H1 (cell line): ENCODE measurements at regions not wholly inside any gene's neighbourhood (a gene's known extent, or its start where the extent isn't known, plus 50 kb on each side); places are given as distances from the start of the nearest gene placed in this dataset.
A peak's percentile ranks its signal among the peaks of the same experiment; 100 is the strongest.

Experiments
- CTCF ChIA-PET: fragments of 300-600 bp; sonication (Branson Sonifier 250); formaldehyde crosslinking; loops from one replicate; lab custom pipeline; 2021; ENCODE audit not compliant: partially characterized antibody; lab: Charles Lee
- POLR2A ChIA-PET: fragments of 300-600 bp; sonication (Branson Sonifier 250); formaldehyde crosslinking; loops from one replicate; lab custom pipeline; 2021; ENCODE audit warnings: inconsistent platforms; ENCODE audit not compliant: partially characterized antibody; lab: Charles Lee
- DNase-seq, 2 experiments: peaks; one replicate each; pipeline versions ENCODE4 v3.0.0 to v3.0.0-alpha.2; 2010 to 2022; ENCODE audit warnings: low spot score in 2 of 2, low read depth in 1 of 2, mixed read lengths in 1 of 2
- FAIRE-seq: peaks from 2 replicates; lab custom pipeline; 2011; peaks lifted over from hg19 to GRCh38; lab: Jason Lieb, UNC
- H2AFZ ChIP-seq: 2 replicates; pipeline ENCODE4 v1.8.1; 2012; ENCODE audit warnings: low read length, inconsistent platforms
- H2AK5ac ChIP-seq: 2 replicates; pipeline ENCODE4 v1.6.1; 2013; ENCODE audit warnings: low read depth, low read length
- H2BK120ac ChIP-seq: replicated peaks from 2 replicates; pipeline ENCODE3; 2013; ENCODE audit warnings: low read depth, low read length, inconsistent platforms
- H2BK12ac ChIP-seq: 2 replicates; pipeline ENCODE4 v1.6.1; 2013; ENCODE audit warnings: low read depth, low read length
- H2BK15ac ChIP-seq: 2 replicates; pipeline ENCODE4 v1.6.1; 2013; ENCODE audit warnings: low read length
- H2BK20ac ChIP-seq: 2 replicates; pipeline ENCODE4 v1.6.1; 2013; ENCODE audit warnings: low read length
- H2BK5ac ChIP-seq: 2 replicates; pipeline ENCODE4 v1.6.1; 2013; ENCODE audit warnings: low read depth, low read length
- H3K14ac ChIP-seq: 2 replicates; pipeline ENCODE4 v1.6.1; 2013; ENCODE audit warnings: inconsistent platforms; ENCODE audit not compliant: insufficient read length
- H3K18ac ChIP-seq: 2 replicates; pipeline ENCODE4 v1.6.1; 2013; ENCODE audit warnings: low read length; ENCODE audit errors: extremely low read depth
- H3K23ac ChIP-seq: 2 replicates; pipeline ENCODE4 v1.6.1; 2013; ENCODE audit warnings: inconsistent platforms; ENCODE audit not compliant: insufficient read length
- H3K23me2 ChIP-seq: 2 replicates; pipeline ENCODE4 v1.6.1; 2013; ENCODE audit warnings: low read depth, low read length
- H3K27ac ChIP-seq: 2 replicates; pipeline ENCODE4 v1.6.1; 2011; ENCODE audit warnings: low read depth, low read length, inconsistent platforms
- H3K27me3 ChIP-seq, 4 experiments: replicated peaks in 1 of 4; 1 replicate in 1 of 4; 2 replicates in 3 of 4; pipeline versions ENCODE4 v1.6.1 to v1.8.1; 2011 to 2013; ENCODE audit warnings: low read length in 3 of 4, mild to moderate bottlenecking in 3 of 4, inconsistent platforms in 2 of 4, mixed read lengths in 2 of 4, moderate library complexity in 1 of 4; ENCODE audit not compliant: control insufficient read depth in 3 of 4, insufficient read depth in 3 of 4; ENCODE audit errors: extremely low read depth in 1 of 4
- H3K36me3 ChIP-seq, 4 experiments: 2 replicates each; pipeline versions ENCODE4 v1.6.1 to v1.8.1; 2011 to 2013; ENCODE audit warnings: mild to moderate bottlenecking in 4 of 4, low read length in 3 of 4, moderate library complexity in 2 of 4, control low read depth in 1 of 4, inconsistent platforms in 1 of 4; ENCODE audit not compliant: insufficient read depth in 4 of 4, control insufficient read depth in 2 of 4
- H3K4ac ChIP-seq: replicated peaks from 2 replicates; pipeline ENCODE3; 2013; ENCODE audit warnings: low read length, low read depth, mixed read lengths, inconsistent platforms; ENCODE audit not compliant: insufficient read length
- H3K4me1 ChIP-seq, 4 experiments: replicated peaks in 1 of 4; 1 replicate in 1 of 4; 2 replicates in 3 of 4; pipeline versions ENCODE4 v1.6.1 to v1.8.1; 2011 to 2013; ENCODE audit warnings: low read length in 3 of 4, inconsistent platforms in 2 of 4, mixed read lengths in 1 of 4; ENCODE audit not compliant: insufficient read depth in 4 of 4, control insufficient read depth in 3 of 4
- H3K4me2 ChIP-seq, 2 experiments: 2 replicates each; pipeline versions ENCODE4 v1.6.1 to v1.8.1; 2011 to 2013; ENCODE audit warnings: low read depth in 2 of 2, low read length in 2 of 2, control low read depth in 1 of 2, inconsistent platforms in 1 of 2, mild to moderate bottlenecking in 1 of 2; ENCODE audit not compliant: insufficient read depth in 1 of 2
- H3K4me3 ChIP-seq, 4 experiments: fragments of 200-600, 300-600 bp in 1 of 4; sonication (generic), shearing (Covaris generic), sonication (Bioruptor Twin) in 1 of 4; 2 replicates each; pipeline versions ENCODE4 v1.5.1 to v1.8.1; 2011 to 2016; ENCODE audit warnings: low read length in 4 of 4, low read depth in 3 of 4, control low read depth in 2 of 4, inconsistent platforms in 2 of 4, mild to moderate bottlenecking in 2 of 4, mixed read lengths in 1 of 4, moderate library complexity in 1 of 4; ENCODE audit not compliant: insufficient read depth in 2 of 4; ENCODE audit errors: extremely low read depth in 1 of 4
- H3K56ac ChIP-seq: replicated peaks from 2 replicates; pipeline ENCODE3; 2013; ENCODE audit warnings: low read depth, mild to moderate bottlenecking, mixed read lengths, low read length, inconsistent platforms; ENCODE audit not compliant: insufficient read length
- H3K79me1 ChIP-seq: 2 replicates; pipeline ENCODE4 v1.6.1; 2013; ENCODE audit warnings: low read depth, low read length, control low read depth
- H3K79me2 ChIP-seq, 2 experiments: 2 replicates each; pipeline versions ENCODE4 v1.6.1 to v1.8.1; 2012 to 2013; ENCODE audit warnings: low read length in 2 of 2, mild to moderate bottlenecking in 2 of 2, inconsistent platforms in 1 of 2; ENCODE audit not compliant: insufficient read depth in 2 of 2, control insufficient read depth in 1 of 2
- H3K9ac ChIP-seq, 4 experiments: replicated peaks in 1 of 4; 1 replicate in 1 of 4; 2 replicates in 3 of 4; pipeline versions ENCODE4 v1.6.1 to v1.8.1; 2011 to 2013; ENCODE audit warnings: low read depth in 3 of 4, low read length in 3 of 4, control low read depth in 2 of 4, mild to moderate bottlenecking in 2 of 4, moderate library complexity in 2 of 4, inconsistent platforms in 1 of 4; ENCODE audit errors: extremely low read depth in 1 of 4
- H3K9me3 ChIP-seq, 2 experiments: 2 replicates each; pipeline versions ENCODE4 v1.6.1 to v1.8.1; 2012 to 2013; ENCODE audit warnings: mild to moderate bottlenecking in 2 of 2, moderate library complexity in 2 of 2, control low read depth in 1 of 2, inconsistent platforms in 1 of 2, low read depth in 1 of 2, low read length in 1 of 2, mixed read lengths in 1 of 2; ENCODE audit not compliant: insufficient read depth in 2 of 2
- H4K20me1 ChIP-seq, 2 experiments: replicated peaks in 1 of 2; 2 replicates each; pipeline versions ENCODE3 to v1.8.1; 2011 to 2013; ENCODE audit warnings: inconsistent platforms in 2 of 2, low read length in 2 of 2, mild to moderate bottlenecking in 1 of 2; ENCODE audit not compliant: insufficient read depth in 2 of 2, control insufficient read depth in 1 of 2
- H4K5ac ChIP-seq: 2 replicates; pipeline ENCODE4 v1.6.1; 2013; ENCODE audit warnings: low read length, low read depth, mixed read lengths, inconsistent platforms; ENCODE audit not compliant: insufficient read length
- H4K8ac ChIP-seq: 2 replicates; pipeline ENCODE4 v1.8.0; 2013; ENCODE audit warnings: mild to moderate bottlenecking, moderate library complexity, low read length, inconsistent platforms; ENCODE audit not compliant: insufficient read depth; ENCODE audit errors: extremely low read depth
- H4K91ac ChIP-seq: replicated peaks from 2 replicates; pipeline ENCODE3; 2013; ENCODE audit warnings: low read length, mixed read lengths, inconsistent platforms; ENCODE audit not compliant: insufficient read length
- BACH1 ChIP-seq: IDR thresholded peaks from 2 replicates; pipeline ENCODE4 v1.6.1; 2012; ENCODE audit warnings: low read length, improper control_type of control experiment
- BRCA1 ChIP-seq: IDR thresholded peaks from 2 replicates; pipeline ENCODE4 v1.6.1; 2012; ENCODE audit warnings: low read depth, low read length, improper control_type of control experiment
- CTBP2 ChIP-seq: IDR thresholded peaks from 2 replicates; pipeline ENCODE4 v1.7.0; 2011; ENCODE audit warnings: borderline replicate concordance, mild to moderate bottlenecking, moderate library complexity, mixed read lengths, low read length; ENCODE audit not compliant: insufficient read depth, insufficient read length
- EZH2 ChIP-seq: fragments of 200-600 bp; sonication (generic); IDR thresholded peaks from 2 replicates; pipeline ENCODE4 v1.7.1; 2012; ENCODE audit warnings: low read depth, mild to moderate bottlenecking, moderate library complexity, low read length, inconsistent platforms; ENCODE audit not compliant: severe bottlenecking
- KDM1A ChIP-seq: fragments of 200-600, 300-600 bp; sonication (generic); IDR thresholded peaks from 2 replicates; pipeline ENCODE4 v1.7.1; 2016; ENCODE audit warnings: mild to moderate bottlenecking, low read length, borderline replicate concordance
- KDM4A ChIP-seq: IDR thresholded peaks from one replicate; pipeline ENCODE4 v1.7.1; 2012; ENCODE audit warnings: low read depth, mild to moderate bottlenecking, moderate library complexity, low read length, inconsistent platforms; ENCODE audit not compliant: severe bottlenecking
- KDM5A ChIP-seq: fragments of 200-600 bp; IDR thresholded peaks from 2 replicates; pipeline ENCODE4 v1.7.1; 2012; ENCODE audit warnings: mild to moderate bottlenecking, low read length, inconsistent platforms, mixed read lengths
- PHF8 ChIP-seq: fragments of 200-600 bp; sonication (generic); conservative IDR thresholded peaks from 2 replicates; pipeline ENCODE4 v1.7.1; 2012; ENCODE audit warnings: low read depth, mild to moderate bottlenecking, inconsistent platforms, low read length, moderate library complexity
- POU5F1 ChIP-seq: IDR thresholded peaks from 2 replicates; pipeline ENCODE4 v1.6.1; 2011; ENCODE audit warnings: low read depth, mild to moderate bottlenecking, low read length, moderate library complexity
- SIN3A ChIP-seq, 2 experiments: IDR thresholded peaks in 1 of 2; conservative IDR thresholded peaks in 1 of 2; 2 replicates each; pipeline ENCODE4 v1.6.1; 2011 to 2012; ENCODE audit warnings: low read length in 2 of 2, improper control_type of control experiment in 1 of 2, low read depth in 1 of 2, mild to moderate bottlenecking in 1 of 2
- SP1 ChIP-seq: IDR thresholded peaks from 2 replicates; pipeline ENCODE4 v1.6.1; 2011; ENCODE audit warnings: low read depth, low read length
- SRF ChIP-seq: IDR thresholded peaks from 2 replicates; pipeline ENCODE4 v1.6.1; 2011; ENCODE audit warnings: mild to moderate bottlenecking, low read depth, low read length, moderate library complexity
- TAF7 ChIP-seq: optimal IDR thresholded peaks from 2 replicates; pipeline ENCODE3; 2011; ENCODE audit warnings: low read depth, mild to moderate bottlenecking, inconsistent platforms, low read length, moderate library complexity, borderline replicate concordance
- WGBS, 2 experiments: shearing (Covaris generic) in 1 of 2; methylation state at CpG; one replicate each; pipeline versions ENCODE4 v1.1.6 to v1.1.7; 2013 to 2015; ENCODE audit warnings: low lambda C conversion rate in 2 of 2, mixed read lengths in 2 of 2, inconsistent platforms in 1 of 2, low coverage in 1 of 2, missing lambda C conversion rate in 1 of 2; ENCODE audit not compliant: insufficient replicate concordance in 2 of 2, insufficient coverage in 1 of 2, insufficient read length in 1 of 2; ENCODE audit errors: extremely low coverage in 1 of 2, missing lambda C conversion rate in 1 of 2; 5-methylcytosine and 5-hydroxymethylcytosine counted together
- TF ChIP-seq, protein P1 (sequence below): IDR thresholded peaks from 2 replicates; pipeline ENCODE4 v1.6.1; 2012; ENCODE audit warnings: inconsistent platforms

DNA sequence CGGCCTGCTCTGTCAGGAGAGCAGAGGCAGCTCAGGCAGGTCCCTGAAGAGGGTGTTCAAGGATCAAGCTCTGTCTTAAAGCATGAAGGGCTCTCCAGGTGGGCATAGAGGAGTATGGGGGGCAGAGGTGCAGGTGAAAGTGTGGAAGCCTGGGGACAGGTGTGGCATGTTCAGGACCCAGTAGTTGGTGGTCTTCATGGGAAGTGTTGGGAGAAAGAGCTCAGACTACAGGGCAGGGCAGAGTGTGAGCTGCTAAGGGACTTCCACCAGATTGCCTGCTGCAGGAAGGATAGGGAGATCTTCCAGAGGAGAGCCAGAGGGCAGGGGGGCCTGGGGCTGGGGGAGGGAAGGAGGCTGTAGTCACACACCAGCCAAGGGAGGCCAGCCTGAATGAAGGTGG lies 156.5 kb upstream of the GDF10 start:
- Histone ChIP-seq H3K4me1 (no peaks in the 10 kb centered on the region), H3K23ac (no peak overlapping the region), H3K36me3 (no peaks in the 10 kb centered on the region), H3K27ac (no peak overlapping the region), H2AFZ (no peak overlapping the region), H2BK15ac (no peak overlapping the region), H3K4me3 (no peak overlapping the region), H3K79me1 (no peaks in the 10 kb centered on the region), H4K8ac (0 out of 2 replicates have a peak overlapping the region, but pooled peaks have one; percentile 45), H3K9ac (no peak overlapping the region), H3K23me2 (no peaks in the 10 kb centered on the region), H3K14ac (no peak overlapping the region), H4K91ac (no peak overlapping the region), H3K18ac (no peak overlapping the region), H3K4me2 (no peak overlapping the region), H2BK12ac (no peak overlapping the region), H3K9me3 (no peaks in the 10 kb centered on the region), H3K27me3 (no peaks in the 10 kb centered on the region), H4K5ac (no peak overlapping the region), H3K4ac (no peak overlapping the region), H3K56ac (no peak overlapping the region), H3K79me2 (no peaks in the 10 kb centered on the region), H2BK5ac (no peak overlapping the region), H2BK20ac (no peak overlapping the region), H2AK5ac (no peak overlapping the region), H2BK120ac (no peak overlapping the region), H4K20me1 (no peaks in the 10 kb centered on the region)
- WGBS, 2 experiments: 100% methylated on average over 1 of the region's 1 CpG; no CpG with 5 or more reads in 1 of the 2 experiments
- ChIA-PET CTCF (interaction anchor here (1.4 to 2.3 kb wide), 2 partner anchors 9 to 32 kb away, joined by 5 to 9 read pairs; no protein-coding TSS in a partner anchor), POLR2A (no interaction called here)
- DNase-seq: no peak
- no peak for FAIRE-seq
- TF ChIP-seq KDM5A (no peak), EZH2 (no peak), KDM1A (no peak), BACH1 (no peak), SRF (no peak), SIN3A (conservative IDR thresholded peaks at IDR 0.05 in 1 of 2, IDR thresholded peaks at IDR 0.05 in 1 of 2; ENCODE audit: low read depth in 1 of 2, low read length in 2 of 2) (no peak), CTBP2 (no peak), BRCA1 (no peak), KDM4A (no peak), PHF8 (no peak), TAF7 (no peak), POU5F1 (no peak), SP1 (no peak)
- TF ChIP-seq, protein P1, sequence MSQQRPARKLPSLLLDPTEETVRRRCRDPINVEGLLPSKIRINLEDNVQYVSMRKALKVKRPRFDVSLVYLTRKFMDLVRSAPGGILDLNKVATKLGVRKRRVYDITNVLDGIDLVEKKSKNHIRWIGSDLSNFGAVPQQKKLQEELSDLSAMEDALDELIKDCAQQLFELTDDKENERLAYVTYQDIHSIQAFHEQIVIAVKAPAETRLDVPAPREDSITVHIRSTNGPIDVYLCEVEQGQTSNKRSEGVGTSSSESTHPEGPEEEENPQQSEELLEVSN: no peak
